Activated T-cell treated with anti-CD3 and anti-CD28 coated beads, Interleukin-2, amount 50 U/mL, for 1 hour (primary cell): ENCODE measurements at regions not wholly inside any gene's neighbourhood (a gene's known extent, or its start where the extent isn't known, plus 50 kb on each side); places are given as distances from the start of the nearest gene placed in this dataset.

Source experiments
- DNase-seq: peaks from one replicate; pipeline ENCODE4 v3.0.0-alpha.2; 2020

DNA sequence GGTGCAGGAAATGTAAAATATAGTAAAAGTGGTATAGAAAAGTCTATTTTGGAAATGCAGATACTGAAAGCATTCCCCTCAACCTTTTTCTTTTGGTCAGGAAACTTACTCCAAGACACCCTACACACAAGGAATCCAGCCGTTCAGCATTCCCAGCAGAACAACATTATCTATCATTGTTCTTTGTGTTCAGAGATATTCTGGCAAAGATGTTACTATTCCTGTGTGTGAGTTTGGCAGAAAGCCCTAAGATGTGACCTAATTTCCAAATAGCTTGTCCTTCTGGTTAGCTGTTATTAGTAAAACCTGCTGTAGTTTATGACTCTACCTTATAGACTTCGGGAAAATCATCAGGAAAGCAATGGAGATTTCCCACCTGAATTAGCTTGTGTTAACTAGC lies 78.1 kb upstream of the PELI1 start:
- no peak for DNase-seq

DNA sequence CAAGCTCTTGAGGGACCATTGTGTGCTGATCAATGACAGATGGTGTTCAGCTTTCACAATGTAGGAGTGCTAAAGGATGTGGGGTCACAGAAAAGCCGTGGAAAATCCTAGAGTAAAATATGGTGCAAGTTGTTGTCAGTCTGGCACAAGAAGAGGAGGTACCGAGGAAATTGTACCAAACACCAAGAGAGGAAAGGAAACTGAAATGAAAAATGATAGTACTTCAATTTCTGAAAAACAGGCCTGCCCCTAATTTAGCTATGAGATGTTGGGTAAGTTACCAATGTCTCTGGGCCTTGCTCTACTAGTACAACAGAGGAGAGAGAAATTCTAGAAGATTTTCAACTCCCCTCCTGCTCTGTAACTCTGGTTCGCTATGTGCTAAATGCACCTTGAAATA lies 78.8 kb upstream of the PELI1 start:
- no peak for DNase-seq

- DNase-seq, result no peak
Measured at GRCh38 chr2:64225491-64225890, 81.3 kb upstream of the PELI1 start.

- no peak for DNase-seq
Measured at GRCh38 chr2:64226611-64227010, 82.4 kb upstream of the PELI1 start.

GRCh38 chr2:64227603-64228125 lies 83.4 kb upstream of the PELI1 start:
- no peak for DNase-seq

- DNase-seq, result peak; percentile 68
Measured at GRCh38 chr2:64228126-64228678, 84.0 kb upstream of the PELI1 start.

DNA sequence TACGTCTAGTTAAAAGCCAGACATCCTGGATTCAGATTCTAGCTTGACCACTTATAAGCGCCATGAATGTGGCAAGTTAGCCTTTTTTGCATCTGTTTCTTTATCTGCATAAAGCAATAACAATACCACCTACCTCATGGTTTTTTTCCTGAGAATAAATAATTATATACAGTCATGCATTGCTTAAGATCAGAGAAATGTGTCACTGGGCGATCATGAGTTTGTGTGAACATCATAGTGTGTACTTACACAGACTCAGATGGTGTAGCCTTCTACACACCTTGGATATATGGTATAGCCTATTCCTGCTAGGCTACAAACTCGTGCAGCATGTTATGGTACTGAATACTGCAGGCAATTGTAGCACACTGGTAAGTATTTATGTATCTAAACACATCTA lies 84.7 kb upstream of the PELI1 start:
- no peak for DNase-seq

DNA sequence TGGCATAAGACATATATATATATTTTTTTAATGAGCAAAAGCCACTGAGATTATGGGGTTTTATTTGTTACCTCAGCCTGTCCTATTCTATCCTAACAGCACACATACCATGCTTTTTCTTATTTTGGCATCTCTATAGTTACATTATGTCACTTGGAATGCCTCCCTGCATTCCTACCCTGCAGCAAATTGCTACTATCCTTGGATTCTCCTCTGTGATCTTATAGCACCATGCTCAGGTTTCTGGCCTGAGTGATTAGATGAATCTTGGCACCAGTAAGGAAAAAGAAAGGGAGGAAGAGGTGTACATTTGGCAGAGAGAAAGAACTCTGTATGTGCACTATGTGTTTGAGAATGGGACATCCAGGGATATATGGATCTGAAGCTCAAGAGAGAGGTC lies 86.3 kb upstream of the PELI1 start:
- no peak for DNase-seq

DNA sequence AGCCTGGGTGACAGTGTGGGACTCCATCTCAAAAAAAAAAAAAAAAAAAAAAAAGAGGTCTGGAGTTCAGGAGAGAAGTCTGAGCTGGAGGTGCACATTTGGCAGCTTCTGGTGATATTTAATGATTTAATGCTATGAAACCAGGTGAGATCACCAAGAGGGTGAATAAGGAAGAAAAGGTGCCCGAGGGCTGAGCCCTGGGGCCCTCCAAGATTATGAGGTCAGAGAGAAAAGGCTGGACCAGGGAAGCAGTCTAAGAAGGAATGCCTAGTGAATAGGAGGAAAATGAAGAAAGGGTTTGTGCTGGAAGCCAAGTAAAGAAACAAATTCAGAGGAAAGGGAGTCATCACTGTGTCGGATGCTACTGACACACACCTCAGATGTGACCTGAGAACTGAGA lies 88.0 kb upstream of the PELI1 start:
- no peak for DNase-seq

DNA sequence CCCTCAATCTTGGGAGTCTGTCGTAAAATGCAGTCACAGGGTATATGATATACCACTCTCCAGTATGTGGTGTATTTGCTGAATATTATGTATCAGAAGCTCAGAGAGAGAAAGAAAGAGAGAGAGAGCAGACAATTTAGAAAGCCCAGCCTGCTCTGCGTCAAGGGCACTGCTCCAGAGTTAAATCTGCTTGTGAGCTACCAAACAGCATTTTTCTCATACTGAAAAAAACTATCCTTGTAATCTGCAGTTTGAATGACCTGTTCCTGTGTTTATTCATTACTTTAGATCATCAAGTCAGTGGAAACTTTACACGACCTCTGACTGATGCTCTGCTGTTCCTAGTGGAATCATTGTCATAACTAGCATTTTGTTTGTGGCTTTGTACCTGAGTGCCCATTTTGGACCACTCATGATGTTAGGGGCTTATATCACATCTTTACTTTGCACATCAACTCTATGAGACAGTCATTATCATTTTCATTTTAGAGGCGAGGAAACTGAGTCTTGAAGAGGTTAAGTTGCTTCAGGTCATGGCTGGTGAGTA lies 89.2 kb upstream of the PELI1 start:
- no peak for DNase-seq

DNA sequence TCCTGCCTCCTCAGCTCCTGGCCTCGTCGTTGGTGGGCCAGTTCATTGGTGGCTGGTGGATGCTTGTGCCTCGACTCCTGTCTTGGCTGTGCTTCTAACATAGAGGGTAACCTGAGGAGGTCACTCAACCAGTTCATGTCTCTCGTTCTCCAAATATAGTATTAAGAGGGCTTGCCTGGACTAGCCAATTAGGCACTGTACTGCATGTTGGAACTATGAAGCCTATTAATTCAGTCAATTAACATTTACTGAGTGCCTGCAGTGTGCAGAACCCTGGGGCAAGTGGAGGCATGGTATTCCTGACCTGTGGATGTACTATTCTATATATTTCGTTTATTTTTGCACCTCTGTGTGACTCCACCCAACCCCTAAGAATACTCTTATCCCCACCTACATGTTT lies 89.9 kb upstream of the PELI1 start:
- DNase-seq, result no peak

GRCh38 chr2:64234785-64235184 lies 90.6 kb upstream of the PELI1 start:
- no peak for DNase-seq

DNA sequence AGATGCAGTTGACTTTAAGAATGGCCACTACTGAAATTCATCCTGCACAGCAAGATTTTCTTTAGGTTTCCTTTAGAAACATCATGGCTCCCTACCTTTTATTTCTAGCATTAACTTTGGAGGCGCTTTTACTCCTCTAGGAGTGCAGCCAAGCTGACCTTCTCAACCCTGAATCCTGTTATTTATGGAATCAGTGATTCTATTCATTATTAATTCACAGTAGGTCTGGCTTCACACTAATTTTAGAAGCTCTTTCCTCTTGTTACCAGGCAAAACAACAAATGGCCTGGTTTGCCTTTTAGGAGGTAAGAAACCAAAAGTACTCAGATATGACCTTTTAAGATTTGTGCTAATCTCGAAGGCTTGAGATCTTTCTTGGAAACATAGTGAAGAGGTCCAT lies 93.0 kb upstream of the PELI1 start:
- no peak for DNase-seq

GRCh38 chr2:64238799-64239198 lies 94.6 kb upstream of the PELI1 start:
- DNase-seq, result no peak

DNA sequence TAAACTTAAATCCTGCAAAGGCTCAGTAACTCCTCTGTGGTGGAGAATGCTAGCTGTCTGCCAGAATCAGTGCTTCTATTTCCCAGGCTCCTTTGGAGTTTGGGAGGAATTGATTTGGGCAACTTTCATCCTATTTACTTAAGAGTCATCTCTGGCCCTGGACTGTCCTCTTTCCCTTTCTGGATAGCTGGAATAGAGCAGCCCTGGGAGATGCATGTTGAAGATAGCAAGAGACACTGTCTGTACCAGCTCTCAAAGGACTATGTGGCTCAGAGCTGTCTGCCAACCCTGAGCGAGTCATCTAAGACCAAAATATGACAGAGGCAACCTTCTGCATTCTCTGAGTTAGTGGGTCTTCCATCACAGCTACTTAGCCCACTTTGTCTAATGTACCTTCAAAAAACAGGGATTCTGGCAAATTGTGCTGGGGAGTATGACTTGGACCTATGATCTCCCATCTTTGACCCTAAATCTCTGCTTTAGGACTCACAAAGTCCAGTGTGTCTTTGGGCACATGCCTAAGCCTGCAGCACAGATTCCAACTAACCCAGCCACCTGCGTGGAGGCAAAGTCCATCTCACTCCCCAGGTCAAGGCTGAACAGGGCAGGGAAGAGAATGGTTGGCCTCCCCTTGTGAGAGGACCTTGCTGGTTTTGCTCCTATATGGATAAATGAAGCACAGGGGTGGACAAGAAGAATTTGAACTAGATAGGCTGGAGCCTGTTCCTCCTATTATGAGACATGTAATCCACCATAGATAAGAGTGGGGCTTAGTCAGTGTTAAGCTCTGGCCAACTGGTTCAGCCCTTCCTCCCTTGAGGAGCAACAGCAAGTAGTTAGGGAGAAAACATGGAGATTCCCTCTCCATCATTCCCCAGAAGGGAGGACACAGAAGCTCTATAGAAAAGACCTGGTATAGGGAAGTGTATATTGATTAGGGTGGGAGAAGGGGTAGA lies 99.1 kb upstream of the PELI1 start:
- no peak for DNase-seq

DNA sequence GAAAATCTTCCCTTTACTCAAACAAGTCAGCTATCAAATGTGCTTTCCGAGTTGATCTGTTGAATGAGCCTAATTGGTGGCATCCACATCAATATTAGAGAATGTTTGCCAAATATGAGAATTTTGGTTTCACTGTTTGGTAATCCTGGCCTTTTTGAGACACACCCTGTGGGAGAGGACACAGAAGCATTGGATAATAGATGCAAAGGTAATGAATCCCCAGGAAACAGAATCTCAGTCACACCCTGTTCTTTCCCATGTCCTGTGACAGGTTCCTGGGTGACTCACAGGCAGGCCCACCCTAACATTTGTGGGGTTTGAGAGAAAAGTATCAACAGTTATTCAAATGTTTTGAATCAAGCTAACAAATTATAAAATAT lies 99.8 kb upstream of the PELI1 start:
- no peak for DNase-seq

GRCh38 chr2:64245631-64246030 lies 101.4 kb upstream of the PELI1 start:
- DNase-seq, result no peak

GRCh38 chr2:64246962-64247361 lies 102.7 kb upstream of the PELI1 start:
- no peak for DNase-seq

- DNase-seq, result no peak
Measured at GRCh38 chr2:64249426-64249825, 105.2 kb upstream of the PELI1 start.

DNA sequence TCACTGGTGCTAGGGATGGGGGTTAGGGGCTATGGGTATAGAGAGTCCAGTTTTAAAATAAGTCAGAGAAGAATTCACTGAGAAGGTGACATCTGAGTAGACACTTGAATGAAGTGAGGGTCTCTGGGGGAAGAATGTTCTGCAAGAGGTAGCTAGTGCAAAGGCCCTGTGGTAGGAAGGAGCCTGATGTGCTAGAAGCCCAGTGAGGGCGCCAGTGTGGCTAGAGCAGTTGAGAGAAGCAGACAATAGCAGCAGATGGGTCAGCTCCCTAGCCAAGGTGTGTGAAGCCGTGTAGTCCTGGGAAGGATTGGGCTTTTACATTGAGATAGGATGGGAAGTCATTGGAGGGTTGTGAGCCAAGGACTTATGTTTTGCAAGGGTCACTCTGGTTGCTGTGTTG lies 105.8 kb upstream of the PELI1 start:
- no peak for DNase-seq

- no peak for DNase-seq
Measured at GRCh38 chr2:64250751-64251423, 106.7 kb upstream of the PELI1 start.

GRCh38 chr2:64251497-64252250 lies 107.5 kb upstream of the PELI1 start:
- no peak for DNase-seq
